ENCODE measurements at regions not wholly inside any gene's neighbourhood (a gene's known extent, or its start where the extent isn't known, plus 50 kb on each side); places are given as distances from the start of the nearest gene placed in this dataset.

DNA sequence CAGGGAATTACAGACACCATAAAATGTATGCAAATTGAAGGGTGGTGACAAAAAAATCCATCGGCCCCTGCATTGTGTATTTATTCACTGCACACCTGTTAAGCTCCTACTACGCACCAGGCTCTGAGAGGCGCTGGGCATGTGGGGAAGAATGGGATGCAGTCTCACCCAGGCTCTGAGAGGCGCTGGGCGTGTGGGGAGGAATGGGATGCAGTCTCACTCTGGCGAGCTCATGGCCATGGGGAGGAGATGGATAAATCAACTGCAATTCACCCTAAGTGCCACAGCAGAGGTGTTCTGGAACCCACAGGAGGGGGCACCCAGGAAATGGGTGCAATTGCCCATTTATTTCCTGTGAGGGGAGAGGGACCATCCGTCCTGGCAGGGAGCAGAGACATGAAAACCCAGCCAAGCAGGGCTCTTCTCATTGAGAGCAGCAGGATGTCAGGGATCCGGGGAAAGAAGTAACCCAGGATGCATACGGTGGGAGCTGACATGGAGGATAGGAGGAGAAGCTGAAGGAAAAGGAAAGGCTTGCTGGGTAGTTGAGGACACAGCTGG, 798.7 kb downstream of the TBC1D22A start:
- Mint-ChIP-seq H3K27ac (no peak overlapping the region), H3K27me3 (peaks cover 8% of the 10 kb centered on the region), H3K4me3 (no peak overlapping the region), H3K4me1 (no peaks in the 10 kb centered on the region), H3K36me3 (no peaks in the 10 kb centered on the region), H3K9me3 (peaks cover 2% of the 10 kb centered on the region)
- ATAC-seq (ENCODE audit: low read depth) (no peak), DNase-seq (ENCODE audit: low spot score in 2 of 2) (no peak)

- H3K4me1 Mint-ChIP-seq, result no peaks in the 10 kb centered on the region
- peaks cover 2% of the 10 kb centered on the region for H3K9me3 Mint-ChIP-seq
- no peaks in the 10 kb centered on the region for H3K36me3 Mint-ChIP-seq
- ATAC-seq (ENCODE audit: low read depth), result no peak
- H3K4me3 Mint-ChIP-seq, result no peak overlapping the region
- H3K27me3 Mint-ChIP-seq, result peaks cover 8% of the 10 kb centered on the region
- DNase-seq (ENCODE audit: low spot score in 2 of 2), result no peak
- H3K27ac Mint-ChIP-seq, result no peak overlapping the region
Observed at GRCh38 chr22:47558828-47559700, 796.6 kb downstream of the TBC1D22A start.

GRCh38 chr22:47556473-47556872, 794.0 kb downstream of the TBC1D22A start:
- H3K27ac Mint-ChIP-seq, result no peak overlapping the region
- ATAC-seq (ENCODE audit: low read depth) (no peak), DNase-seq (ENCODE audit: low spot score in 2 of 2) (no peak)
- H3K36me3 Mint-ChIP-seq, result no peaks in the 10 kb centered on the region
- H3K27me3 Mint-ChIP-seq, result no peaks in the 10 kb centered on the region
- H3K9me3 Mint-ChIP-seq, result peaks cover 2% of the 10 kb centered on the region
- H3K4me1 Mint-ChIP-seq, result no peaks in the 10 kb centered on the region
- H3K4me3 Mint-ChIP-seq, result no peak overlapping the region

GRCh38 chr22:47553436-47553835, 791.0 kb downstream of the TBC1D22A start:
- Mint-ChIP-seq H3K4me3 (no peak overlapping the region), H3K27me3 (peaks cover 2% of the 10 kb centered on the region), H3K36me3 (no peaks in the 10 kb centered on the region), H3K27ac (no peak overlapping the region), H3K9me3 (peaks cover 2% of the 10 kb centered on the region), H3K4me1 (no peaks in the 10 kb centered on the region)
- ATAC-seq (ENCODE audit: low read depth) (no peak), DNase-seq (ENCODE audit: low spot score in 2 of 2) (no peak)

DNA sequence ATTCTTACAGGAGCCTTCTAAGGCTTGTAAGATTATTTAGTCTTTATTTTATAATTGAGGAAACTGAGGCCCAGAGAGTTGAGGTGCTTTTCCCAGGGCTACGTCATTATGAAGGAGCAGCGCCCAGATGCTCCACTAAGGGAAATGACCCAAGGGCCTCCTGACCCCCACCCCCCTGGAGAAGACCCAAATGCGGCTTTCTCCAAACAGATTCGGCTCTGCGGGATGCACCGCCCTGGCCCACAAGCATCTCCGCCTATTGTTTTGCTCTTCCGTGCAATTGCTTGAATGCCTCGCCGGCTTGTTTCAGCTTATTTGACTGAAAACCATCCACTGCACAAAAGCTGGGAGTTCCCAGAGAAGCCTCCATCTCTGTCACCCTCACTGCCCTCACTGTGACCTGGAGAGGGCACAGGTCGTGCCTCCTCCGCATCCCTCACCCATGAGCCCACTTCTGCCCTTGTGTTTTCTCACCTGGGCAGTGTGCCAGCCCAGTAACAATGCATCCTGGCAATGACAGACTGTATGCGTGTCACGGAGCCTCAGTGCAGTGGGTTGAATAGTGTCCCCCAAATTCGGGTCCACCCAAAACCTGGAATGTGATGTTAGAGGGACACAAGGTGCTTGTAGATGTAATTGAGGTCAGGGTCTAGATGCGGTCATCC, 790.2 kb downstream of the TBC1D22A start:
- DNase-seq (ENCODE audit: low spot score in 2 of 2) (no peak), ATAC-seq (ENCODE audit: low read depth) (no peak)
- Mint-ChIP-seq H3K4me3 (no peak overlapping the region), H3K36me3 (no peaks in the 10 kb centered on the region), H3K27ac (no peak overlapping the region), H3K9me3 (peaks cover 2% of the 10 kb centered on the region), H3K4me1 (no peaks in the 10 kb centered on the region), H3K27me3 (peaks cover 2% of the 10 kb centered on the region)

GRCh38 chr22:47552024-47552423, 789.6 kb downstream of the TBC1D22A start:
- Mint-ChIP-seq H3K4me1 (no peaks in the 10 kb centered on the region), H3K9me3 (peaks cover under 1% of the 10 kb centered on the region), H3K4me3 (no peak overlapping the region), H3K27ac (no peak overlapping the region), H3K27me3 (peaks cover 2% of the 10 kb centered on the region), H3K36me3 (no peaks in the 10 kb centered on the region)
- ATAC-seq (ENCODE audit: low read depth), result no peak
- DNase-seq (ENCODE audit: low spot score in 2 of 2), result no peak

- no peaks in the 10 kb centered on the region for H3K36me3 Mint-ChIP-seq
- peaks cover 2% of the 10 kb centered on the region for H3K27me3 Mint-ChIP-seq
- no peaks in the 10 kb centered on the region for H3K9me3 Mint-ChIP-seq
- ATAC-seq (ENCODE audit: low read depth) (no peak), DNase-seq (ENCODE audit: low spot score in 2 of 2) (no peak)
- no peaks in the 10 kb centered on the region for H3K4me1 Mint-ChIP-seq
- H3K4me3 Mint-ChIP-seq, result no peak overlapping the region
- H3K27ac Mint-ChIP-seq, result no peak overlapping the region
Observed at GRCh38 chr22:47551431-47551775, 789.0 kb downstream of the TBC1D22A start.

DNA sequence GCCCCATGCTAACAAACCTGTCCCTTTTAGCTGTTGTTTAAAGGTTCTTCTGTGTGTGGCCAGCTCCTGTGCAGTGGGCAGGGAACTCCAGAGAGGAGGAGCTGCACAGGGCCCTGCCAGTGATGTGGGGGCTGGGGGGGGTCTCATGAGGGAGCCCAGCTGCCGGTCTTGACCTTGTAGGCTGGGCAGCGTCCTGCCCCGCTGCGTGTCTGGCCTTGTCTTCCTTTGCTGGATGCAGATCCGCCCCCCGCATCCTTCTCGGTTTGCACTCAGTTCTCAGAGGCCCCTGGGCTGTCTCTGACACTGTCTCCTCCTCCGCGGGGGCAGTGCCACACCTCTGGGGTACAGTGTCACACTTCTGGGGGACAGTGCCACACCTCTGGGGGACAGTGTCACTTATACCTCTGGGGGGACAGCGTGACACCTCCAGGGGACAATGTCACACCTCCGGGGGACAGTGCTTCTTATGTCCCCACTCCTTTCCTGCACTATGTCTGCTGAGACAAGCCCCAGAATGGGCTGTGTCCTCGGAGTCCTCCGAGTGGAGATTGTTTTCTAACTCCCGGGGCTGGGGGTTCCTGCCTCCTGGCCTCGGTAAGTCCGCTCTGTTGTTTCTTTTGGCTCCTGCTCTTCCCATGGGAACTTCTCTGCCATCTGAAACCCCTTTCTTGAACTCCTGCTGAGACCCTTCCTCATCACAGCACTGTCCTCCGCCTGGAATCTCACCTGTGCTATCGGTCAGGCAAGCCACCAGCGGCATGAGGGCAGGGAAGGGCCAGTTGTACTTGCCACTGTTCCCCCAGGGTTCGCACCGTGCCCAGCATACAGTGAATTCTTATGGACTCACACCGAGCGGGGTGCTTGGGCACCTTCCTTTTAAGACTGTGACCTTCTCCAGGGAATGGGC, 788.3 kb downstream of the TBC1D22A start:
- ATAC-seq (ENCODE audit: low read depth) (no peak), DNase-seq (ENCODE audit: low spot score in 2 of 2) (no peak)
- Mint-ChIP-seq H3K27me3 (peaks cover 2% of the 10 kb centered on the region), H3K9me3 (no peaks in the 10 kb centered on the region), H3K4me1 (no peaks in the 10 kb centered on the region), H3K27ac (no peak overlapping the region), H3K36me3 (no peaks in the 10 kb centered on the region), H3K4me3 (no peak overlapping the region)

GRCh38 chr22:47549741-47550340, 787.4 kb downstream of the TBC1D22A start:
- H3K36me3 Mint-ChIP-seq, result no peaks in the 10 kb centered on the region

DNA sequence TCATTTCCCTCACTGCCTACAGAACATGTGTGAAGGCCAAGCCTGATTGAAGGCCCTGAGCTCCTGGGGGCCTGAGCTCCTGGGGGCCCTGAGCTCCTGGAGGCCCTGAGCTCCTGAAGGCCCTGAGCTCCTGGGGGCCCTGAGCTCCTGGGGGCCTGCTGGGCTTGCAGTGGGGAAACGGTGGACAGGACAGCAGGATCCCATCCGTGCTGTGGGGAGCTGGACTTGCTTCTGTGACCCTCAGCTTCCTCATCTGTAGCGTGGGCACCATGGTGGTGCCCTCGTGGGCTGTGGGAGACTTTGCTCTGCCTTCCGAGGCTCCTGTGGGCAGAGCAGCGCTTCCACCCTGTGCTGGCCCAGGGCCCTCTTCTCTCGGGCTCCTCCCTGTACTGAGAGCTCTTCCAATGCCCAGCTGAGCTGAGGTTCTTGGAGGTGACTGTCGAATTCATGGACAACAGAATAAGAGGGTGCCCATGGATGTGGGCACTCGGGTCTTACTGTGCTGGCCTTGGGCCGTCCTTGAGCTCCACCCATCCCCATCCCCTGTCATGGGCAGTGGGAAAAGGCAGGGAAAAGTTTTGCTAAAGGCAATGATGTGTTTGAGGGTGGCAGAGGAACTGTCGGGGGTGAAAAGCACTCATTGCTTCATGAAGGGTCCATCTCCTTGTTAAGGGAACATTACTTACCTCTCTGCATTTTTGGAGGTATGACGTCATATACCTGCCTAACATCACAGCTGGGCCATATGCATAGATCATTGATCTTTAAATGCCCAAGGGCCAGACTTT, 786.7 kb downstream of the TBC1D22A start:
- no peaks in the 10 kb centered on the region for H3K36me3 Mint-ChIP-seq

More at GRCh38 chr22:47549741-47550340, 787.4 kb downstream of the TBC1D22A start:
- H3K27me3 Mint-ChIP-seq, result peaks cover 2% of the 10 kb centered on the region
- DNase-seq (ENCODE audit: low spot score in 2 of 2) (no peak), ATAC-seq (ENCODE audit: low read depth) (no peak)
- H3K9me3 Mint-ChIP-seq, result no peaks in the 10 kb centered on the region
- no peak overlapping the region for H3K4me3 Mint-ChIP-seq
- no peak overlapping the region for H3K27ac Mint-ChIP-seq
- H3K4me1 Mint-ChIP-seq, result no peaks in the 10 kb centered on the region

GRCh38 chr22:47547881-47548650, 785.6 kb downstream of the TBC1D22A start:
- DNase-seq (ENCODE audit: low spot score in 2 of 2), result no peak
- H3K4me3 Mint-ChIP-seq, result no peak overlapping the region
- H3K36me3 Mint-ChIP-seq, result no peaks in the 10 kb centered on the region
- no peaks in the 10 kb centered on the region for H3K4me1 Mint-ChIP-seq
- ATAC-seq (ENCODE audit: low read depth), result no peak
- H3K27me3 Mint-ChIP-seq, result peaks cover 2% of the 10 kb centered on the region
- H3K9me3 Mint-ChIP-seq, result no peaks in the 10 kb centered on the region
- H3K27ac Mint-ChIP-seq, result no peak overlapping the region

More for the DNA sequence above, 786.7 kb downstream of the TBC1D22A start:
- DNase-seq (ENCODE audit: low spot score in 2 of 2) (no peak), ATAC-seq (ENCODE audit: low read depth) (no peak)
- H3K27ac Mint-ChIP-seq, result no peak overlapping the region
- no peaks in the 10 kb centered on the region for H3K4me1 Mint-ChIP-seq
- H3K4me3 Mint-ChIP-seq, result no peak overlapping the region
- peaks cover 2% of the 10 kb centered on the region for H3K27me3 Mint-ChIP-seq
- H3K9me3 Mint-ChIP-seq, result no peaks in the 10 kb centered on the region

GRCh38 chr22:47547239-47547661, 784.8 kb downstream of the TBC1D22A start:
- Mint-ChIP-seq H3K4me1 (no peaks in the 10 kb centered on the region), H3K36me3 (no peaks in the 10 kb centered on the region), H3K9me3 (no peaks in the 10 kb centered on the region), H3K27ac (no peak overlapping the region), H3K27me3 (peaks cover 2% of the 10 kb centered on the region), H3K4me3 (no peak overlapping the region)
- ATAC-seq (ENCODE audit: low read depth), result no peak
- DNase-seq (ENCODE audit: low spot score in 2 of 2), result no peak
